ENCODE measurements at regions not wholly inside any gene's neighbourhood (a gene's known extent, or its start where the extent isn't known, plus 50 kb on each side); places are given as distances from the start of the nearest gene placed in this dataset.

DNA sequence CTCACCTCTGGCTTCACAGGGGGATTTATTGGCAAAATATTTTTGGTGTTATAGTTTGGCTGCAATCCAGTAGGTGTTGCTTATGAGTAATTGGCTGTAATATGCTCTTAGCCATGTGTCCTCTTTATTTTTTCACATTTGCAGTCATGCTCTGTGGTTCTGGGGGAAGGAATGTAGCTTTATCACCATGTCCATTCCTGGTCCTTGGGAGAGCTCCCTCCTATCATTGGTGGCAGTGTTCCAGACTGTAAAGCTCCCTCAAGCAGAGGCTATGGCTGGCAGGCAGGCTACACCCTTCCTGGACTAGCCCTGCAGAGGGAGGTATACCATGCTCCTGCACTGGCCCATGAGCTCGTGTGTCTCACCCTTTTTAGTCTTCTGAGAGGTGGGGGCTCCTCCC, 120.0 kb upstream of the FSIP2 start:
- TF ChIP-seq POLR2A (IDR thresholded peaks at IDR 0.05), result no peak
- TF ChIP-seq, protein P1, sequence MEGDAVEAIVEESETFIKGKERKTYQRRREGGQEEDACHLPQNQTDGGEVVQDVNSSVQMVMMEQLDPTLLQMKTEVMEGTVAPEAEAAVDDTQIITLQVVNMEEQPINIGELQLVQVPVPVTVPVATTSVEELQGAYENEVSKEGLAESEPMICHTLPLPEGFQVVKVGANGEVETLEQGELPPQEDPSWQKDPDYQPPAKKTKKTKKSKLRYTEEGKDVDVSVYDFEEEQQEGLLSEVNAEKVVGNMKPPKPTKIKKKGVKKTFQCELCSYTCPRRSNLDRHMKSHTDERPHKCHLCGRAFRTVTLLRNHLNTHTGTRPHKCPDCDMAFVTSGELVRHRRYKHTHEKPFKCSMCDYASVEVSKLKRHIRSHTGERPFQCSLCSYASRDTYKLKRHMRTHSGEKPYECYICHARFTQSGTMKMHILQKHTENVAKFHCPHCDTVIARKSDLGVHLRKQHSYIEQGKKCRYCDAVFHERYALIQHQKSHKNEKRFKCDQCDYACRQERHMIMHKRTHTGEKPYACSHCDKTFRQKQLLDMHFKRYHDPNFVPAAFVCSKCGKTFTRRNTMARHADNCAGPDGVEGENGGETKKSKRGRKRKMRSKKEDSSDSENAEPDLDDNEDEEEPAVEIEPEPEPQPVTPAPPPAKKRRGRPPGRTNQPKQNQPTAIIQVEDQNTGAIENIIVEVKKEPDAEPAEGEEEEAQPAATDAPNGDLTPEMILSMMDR (IDR thresholded peaks at IDR 0.05), result no peak

Data from body of pancreas (tissue), 4 donors.